Common myeloid progenitor, CD34-positive (primary cell): ENCODE measurements at regions not wholly inside any gene's neighbourhood (a gene's known extent, or its start where the extent isn't known, plus 50 kb on each side); places are given as distances from the start of the nearest gene placed in this dataset.
A peak's percentile ranks its signal among the peaks of the same experiment; 100 is the strongest.
"Not testable (repeated sequence)": the region's sequence is repeated elsewhere in the genome, so short reads cannot be mapped to it uniquely, and the experiment has no call there.

Experiments
- CTCF ChIA-PET: fragments of 350-600 bp; sonication (Branson Sonifier 250); formaldehyde crosslinking; loops from one replicate; lab custom pipeline; 2021; ENCODE audit warnings: antibody characterized with exemption; lab: Charles Lee
- POLR2A ChIA-PET: fragments of 350-600 bp; sonication (Branson Sonifier 250); formaldehyde crosslinking; loops from one replicate; lab custom pipeline; 2021; ENCODE audit warnings: antibody characterized with exemption; lab: Charles Lee
- DNase-seq, 3 donors: peaks; one replicate each; pipeline versions ENCODE4 v3.0.0 to v3.0.0-alpha.2; 2013
- H3K27ac ChIP-seq, 2 experiments: 1 replicate in 1 of 2; 2 replicates in 1 of 2; pipeline ENCODE4 v1.7.0; 2013; ENCODE audit warnings: inconsistent platforms in 2 of 2, low read length in 2 of 2, mild to moderate bottlenecking in 2 of 2, low read depth in 1 of 2, moderate library complexity in 1 of 2; ENCODE audit not compliant: severe bottlenecking in 2 of 2, insufficient read depth in 1 of 2, poor library complexity in 1 of 2
- H3K27me3 ChIP-seq, 5 experiments: replicated peaks in 2 of 5; 1 replicate in 3 of 5; 2 replicates in 2 of 5; pipeline versions ENCODE4 v1.6.1 to v1.7.0; 2013; ENCODE audit warnings: low read length in 4 of 5, mild to moderate bottlenecking in 2 of 5, moderate library complexity in 2 of 5, inconsistent platforms in 1 of 5; ENCODE audit not compliant: insufficient read depth in 5 of 5, control insufficient read depth in 4 of 5
- H3K36me3 ChIP-seq, 4 experiments: 1 replicate in 2 of 4; 2 replicates in 2 of 4; pipeline versions ENCODE4 v1.6.1 to v1.7.0; 2013; ENCODE audit warnings: low read length in 3 of 4, control low read depth in 1 of 4, mild to moderate bottlenecking in 1 of 4; ENCODE audit not compliant: control insufficient read depth in 4 of 4, insufficient read depth in 4 of 4
- H3K4me1 ChIP-seq, 4 experiments: 1 replicate in 3 of 4; 2 replicates in 1 of 4; pipeline versions ENCODE4 v1.6.1 to v1.7.1; 2013; ENCODE audit warnings: low read length in 3 of 4, mild to moderate bottlenecking in 3 of 4, control low read depth in 1 of 4, inconsistent platforms in 1 of 4, moderate library complexity in 1 of 4; ENCODE audit not compliant: control insufficient read depth in 4 of 4, insufficient read depth in 4 of 4; ENCODE audit errors: control extremely low read depth in 1 of 4
- H3K4me3 ChIP-seq, 7 experiments: 1 replicate in 4 of 7; 2 replicates in 3 of 7; pipeline versions ENCODE4 v1.5.1 to v1.7.0; 2013; ENCODE audit warnings: mild to moderate bottlenecking in 7 of 7, low read length in 6 of 7, moderate library complexity in 6 of 7, inconsistent platforms in 2 of 7, low read depth in 2 of 7, control low read depth in 1 of 7; ENCODE audit not compliant: insufficient read depth in 4 of 7, control insufficient read depth in 1 of 7; ENCODE audit errors: extremely low read depth in 1 of 7
- H3K9me3 ChIP-seq, 5 experiments: 1 replicate in 4 of 5; 2 replicates in 1 of 5; pipeline versions ENCODE4 v1.6.1 to v1.7.1; 2013; ENCODE audit warnings: low read length in 4 of 5, mild to moderate bottlenecking in 2 of 5, inconsistent platforms in 1 of 5, low read depth in 1 of 5, moderate library complexity in 1 of 5; ENCODE audit not compliant: control insufficient read depth in 4 of 5, insufficient read depth in 2 of 5; ENCODE audit errors: control extremely low read depth in 1 of 5
- WGBS: methylation state at CpG from one replicate; pipeline ENCODE4 v1.1.5; 2013; ENCODE audit not compliant: insufficient coverage; 5-methylcytosine and 5-hydroxymethylcytosine counted together

DNA sequence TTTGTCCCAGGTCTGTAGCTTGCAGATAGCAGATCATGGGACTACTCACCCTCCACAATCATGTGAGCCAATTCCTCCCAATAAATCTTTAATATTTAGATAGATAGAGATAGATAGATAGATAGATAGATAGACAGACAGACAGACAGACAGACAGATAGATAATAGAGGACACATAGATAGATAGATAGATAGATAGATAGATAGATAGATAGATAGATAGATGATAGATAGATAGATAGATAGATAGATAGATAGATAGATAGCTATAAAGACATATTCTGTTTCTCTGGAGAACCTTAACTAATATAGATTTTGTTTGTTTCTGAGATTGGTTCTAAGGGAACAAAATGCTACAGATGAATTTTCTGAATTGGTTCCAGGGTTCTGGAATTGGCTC, 82.3 kb upstream of the PRDX6 start:
- CTCF ChIA-PET, H3K36me3 ChIP-seq, H3K9me3 ChIP-seq, H3K4me3 ChIP-seq, H3K27me3 ChIP-seq, DNase-seq, H3K27ac ChIP-seq, POLR2A ChIA-PET, H3K4me1 ChIP-seq: not testable (repeated sequence)

DNA sequence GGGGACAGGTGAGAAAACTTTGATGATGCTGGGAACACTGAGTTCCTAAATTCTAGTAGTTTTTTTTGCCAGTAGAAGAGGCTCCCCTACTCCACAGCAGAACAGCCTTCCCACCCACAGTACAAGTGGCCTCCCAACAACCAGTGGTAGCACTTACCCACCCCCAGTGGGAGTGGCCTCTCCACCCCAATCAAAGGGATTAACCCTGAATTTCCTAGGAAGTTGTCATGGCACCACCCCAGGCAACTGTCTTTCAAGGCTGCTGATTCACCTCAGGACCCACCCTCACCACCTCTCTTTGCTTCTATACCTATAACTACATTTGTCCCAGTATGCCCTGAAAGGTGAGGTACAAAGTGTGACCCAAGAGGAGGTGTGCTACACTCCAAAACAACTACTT, 81.4 kb upstream of the PRDX6 start:
- H3K27ac ChIP-seq: no peak overlapping the region
- ChIA-PET CTCF (no interaction called here), POLR2A (no interaction called here)
- H3K4me1 ChIP-seq: peaks cover 0 to 4% (median 0%) of the 10 kb centered on the region in 4 experiments
- H3K9me3 ChIP-seq: peaks cover 0 to 6% (median 0%) of the 10 kb centered on the region in 5 experiments
- no peaks in the 10 kb centered on the region for H3K27me3 ChIP-seq
- no peaks in the 10 kb centered on the region for H3K36me3 ChIP-seq
- no peak overlapping the region for H3K4me3 ChIP-seq
- no peak for DNase-seq

DNA sequence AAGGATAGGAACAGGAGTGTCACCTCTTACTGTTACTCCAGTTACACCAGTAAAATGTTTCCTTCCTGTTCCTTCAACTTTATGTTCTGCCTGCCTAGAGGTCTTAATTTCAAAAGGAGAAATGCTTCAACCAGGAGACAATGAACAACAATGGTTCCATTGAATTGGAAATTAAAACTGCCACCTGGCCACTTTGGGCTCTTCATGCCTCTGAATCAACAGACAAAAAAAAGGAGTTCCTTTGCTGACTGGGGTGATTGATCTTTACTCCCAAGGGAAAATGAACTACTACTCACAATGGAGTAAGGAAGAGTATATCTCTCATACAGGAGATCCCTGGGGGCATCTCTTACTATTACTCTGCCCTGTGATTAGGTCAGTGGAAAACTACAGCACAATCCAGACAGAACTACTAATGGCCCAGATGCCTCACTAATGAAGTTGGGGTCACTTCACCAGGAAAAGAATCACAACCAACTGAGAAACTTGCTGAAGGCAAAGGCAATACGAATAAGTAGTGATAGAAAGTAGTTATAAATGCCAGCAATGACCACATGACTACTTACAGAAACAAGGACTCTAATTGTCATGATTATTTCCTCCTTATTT, 76.6 kb upstream of the PRDX6 start:
- POLR2A ChIA-PET: no interaction called here
- Histone ChIP-seq H3K36me3 (no peaks in the 10 kb centered on the region), H3K27ac (no peak overlapping the region), H3K4me3 (no peak overlapping the region), H3K27me3 (no peaks in the 10 kb centered on the region), H3K4me1 (peaks cover 0 to 4% (median 0%) of the 10 kb centered on the region in 4 experiments), H3K9me3 (peaks cover 0 to 4% (median 0%) of the 10 kb centered on the region in 5 experiments)
- CTCF ChIA-PET: interaction anchor here (1.3 kb wide), 1 partner anchor 656 kb away, joined by 3 read pairs; no protein-coding TSS in a partner anchor
- WGBS: no CpG with 5 or more reads among the region's 1 CpG
- DNase-seq: no peak

DNA sequence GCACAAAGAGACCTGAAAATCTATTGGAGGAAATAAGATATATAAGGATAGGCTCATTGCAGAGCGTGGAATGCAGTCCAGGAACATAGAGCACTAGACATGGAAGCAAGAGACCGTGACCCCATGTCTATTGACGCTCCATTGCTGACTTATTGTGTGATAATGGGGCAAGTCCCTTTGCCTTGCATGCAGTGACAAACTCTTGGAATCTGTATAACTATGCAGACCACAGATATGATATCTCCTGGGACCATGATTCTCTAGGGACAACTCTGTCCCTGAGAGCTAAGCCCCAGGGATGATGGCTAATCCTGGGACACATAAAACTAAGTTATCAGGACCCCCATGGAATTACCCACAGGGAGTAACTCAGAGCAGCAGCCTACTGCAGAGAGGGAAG, 73.1 kb upstream of the PRDX6 start:
- no peaks in the 10 kb centered on the region for H3K36me3 ChIP-seq
- ChIA-PET CTCF (interaction anchor here (0.8 kb wide), 1 partner anchor 662 kb away, joined by 3 read pairs; no protein-coding TSS in a partner anchor), POLR2A (no interaction called here)
- H3K27me3 ChIP-seq: no peaks in the 10 kb centered on the region
- 95% methylated on average over 3 of the region's 3 CpGs for WGBS
- H3K4me3 ChIP-seq: no peak overlapping the region
- H3K4me1 ChIP-seq: peaks cover 6 to 19% (median 14%) of the 10 kb centered on the region in 4 experiments
- DNase-seq: no peak
- no peaks in the 10 kb centered on the region for H3K9me3 ChIP-seq
- H3K27ac ChIP-seq: no peak overlapping the region

DNA sequence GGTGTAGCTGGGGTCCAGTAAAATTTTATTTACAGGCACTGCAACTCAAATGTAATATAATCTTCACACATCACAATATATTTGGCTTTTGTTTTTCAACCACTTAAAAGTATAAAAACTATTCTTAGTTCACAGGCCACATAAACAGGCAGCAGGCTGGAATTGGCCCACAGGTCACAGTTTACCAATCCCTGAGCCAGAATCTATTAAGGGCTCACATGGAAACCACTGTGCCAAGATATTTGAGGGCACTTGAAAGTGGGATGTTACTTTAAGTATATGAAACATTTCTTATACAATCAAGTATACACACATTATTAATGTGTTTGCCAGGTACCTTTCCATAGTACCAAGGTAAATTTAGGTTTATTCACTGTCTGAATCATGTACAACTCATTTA, 71.9 kb upstream of the PRDX6 start:
- no peak overlapping the region for H3K27ac ChIP-seq
- ChIA-PET POLR2A (no interaction called here), CTCF (interaction anchor here (2.1 kb wide), 1 partner anchor 14 kb away, joined by 6 read pairs; no protein-coding TSS in a partner anchor)
- no peak for DNase-seq
- H3K9me3 ChIP-seq: no peaks in the 10 kb centered on the region
- no peaks in the 10 kb centered on the region for H3K27me3 ChIP-seq
- peaks cover 12 to 32% (median 25%) of the 10 kb centered on the region in 4 experiments for H3K4me1 ChIP-seq
- H3K4me3 ChIP-seq: no peak overlapping the region
- H3K36me3 ChIP-seq: no peaks in the 10 kb centered on the region

DNA sequence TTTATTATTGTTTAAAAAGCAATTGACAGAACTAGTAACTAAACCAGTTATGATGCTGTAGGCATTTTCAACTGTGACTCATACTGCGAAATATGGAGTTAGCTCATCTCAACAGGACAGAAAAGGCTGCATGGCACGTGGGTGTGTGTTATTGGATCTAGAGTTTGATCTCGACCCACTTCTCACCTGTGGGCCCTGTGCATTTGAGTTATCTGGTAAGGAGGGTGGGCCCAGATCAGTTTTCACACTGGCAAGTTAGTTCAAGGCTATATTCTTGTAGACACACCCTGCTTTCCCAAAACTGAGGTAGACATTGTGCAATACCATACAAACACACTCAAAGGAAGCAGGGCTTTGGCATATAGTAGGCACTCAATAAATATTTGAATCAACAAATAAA, 71.3 kb upstream of the PRDX6 start:
- no peaks in the 10 kb centered on the region for H3K9me3 ChIP-seq
- CTCF ChIA-PET: interaction anchor here (2.1 kb wide), 1 partner anchor 14 kb away, joined by 6 read pairs; no protein-coding TSS in a partner anchor
- WGBS: 100% methylated on average over 2 of the region's 3 CpGs
- H3K4me3 ChIP-seq: no peak overlapping the region
- H3K4me1 ChIP-seq: peaks cover 16 to 37% (median 30%) of the 10 kb centered on the region in 4 experiments
- POLR2A ChIA-PET: no interaction called here
- H3K36me3 ChIP-seq: no peaks in the 10 kb centered on the region
- H3K27ac ChIP-seq: no peak overlapping the region
- DNase-seq: no peak
- no peaks in the 10 kb centered on the region for H3K27me3 ChIP-seq

DNA sequence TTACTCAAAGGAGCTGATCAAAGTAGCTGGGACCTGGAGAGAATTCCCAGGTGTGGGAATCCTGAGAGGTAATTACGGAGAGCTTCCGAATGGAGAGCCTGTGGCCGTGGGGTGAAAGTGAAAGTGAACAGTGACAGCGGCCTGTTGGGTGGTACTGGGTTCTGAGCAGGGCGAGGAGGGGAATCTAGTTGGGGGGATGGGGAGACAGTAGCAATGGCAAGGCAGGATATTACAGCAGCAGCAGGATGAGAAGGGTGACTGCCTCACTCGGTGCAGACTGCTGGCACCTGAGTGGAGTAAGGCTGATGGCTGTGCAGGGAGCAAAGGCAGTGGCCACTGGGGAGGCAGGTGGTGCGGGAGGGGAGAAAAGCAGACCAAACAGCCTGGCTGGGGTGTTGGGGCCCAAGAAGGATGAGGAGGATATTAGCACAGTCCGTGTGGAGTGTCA, 70.3 kb upstream of the PRDX6 start:
- 21% methylated on average over 8 of the region's 8 CpGs for WGBS
- CTCF ChIA-PET: interaction anchor here (0.6 to 2.1 kb wide), 4 partner anchors 13 to 663 kb away, joined by 3 to 6 read pairs (median 4); no protein-coding TSS in a partner anchor
- peak overlapping the region in 1 of 2 experiments; percentile 79 for H3K27ac ChIP-seq

More for the DNA sequence above, 70.3 kb upstream of the PRDX6 start:
- H3K36me3 ChIP-seq: no peaks in the 10 kb centered on the region
- no peaks in the 10 kb centered on the region for H3K9me3 ChIP-seq
- H3K4me1 ChIP-seq: peaks cover 16 to 42% (median 33%) of the 10 kb centered on the region in 4 experiments
- POLR2A ChIA-PET: no interaction called here
- H3K4me3 ChIP-seq: peak overlapping the region; percentile 27 to 80 (median 59)
- H3K27me3 ChIP-seq: no peaks in the 10 kb centered on the region
- peak; percentile 46 to 79 (median 74) for DNase-seq
